Aorta (tissue), 5 donors: ENCODE measurements at regions not wholly inside any gene's neighbourhood (a gene's known extent, or its start where the extent isn't known, plus 50 kb on each side); places are given as distances from the start of the nearest gene placed in this dataset.
A peak's percentile ranks its signal among the peaks of the same experiment; 100 is the strongest.
"Not testable (repeated sequence)": the region's sequence is repeated elsewhere in the genome, so short reads cannot be mapped to it uniquely, and the experiment has no call there.

Experiments
- ATAC-seq: fragments of 200-7000 bp; cut with Tn5 transposase; one replicate; pipeline ENCODE4 v1.9.1; 2022; ENCODE audit warnings: moderate library complexity; ENCODE audit not compliant: low FRiP score
- DNase-seq, 2 donors: peaks; one replicate each; pipeline ENCODE4 v3.0.0-alpha.2; 2020
- H3K27ac ChIP-seq, 2 donors: one replicate each; pipeline ENCODE4 v1.5.1; 2013; ENCODE audit warnings: low read length in 2 of 2, mild to moderate bottlenecking in 2 of 2, moderate library complexity in 2 of 2, control low read depth in 1 of 2, inconsistent platforms in 1 of 2, low read depth in 1 of 2
- H3K27me3 ChIP-seq, 2 donors: one replicate each; pipeline ENCODE4 v1.6.1; 2013; ENCODE audit warnings: control low read depth in 1 of 2, low read length in 1 of 2, mild to moderate bottlenecking in 1 of 2, moderate library complexity in 1 of 2; ENCODE audit not compliant: insufficient read depth in 2 of 2, control insufficient read depth in 1 of 2
- H3K36me3 ChIP-seq, 2 donors: one replicate each; pipeline ENCODE4 v1.6.1; 2013; ENCODE audit warnings: control low read depth in 1 of 2, low read length in 1 of 2, mild to moderate bottlenecking in 1 of 2; ENCODE audit not compliant: insufficient read depth in 2 of 2, control insufficient read depth in 1 of 2
- H3K4me1 ChIP-seq, 2 donors: one replicate each; pipeline ENCODE4 v1.6.1; 2013; ENCODE audit warnings: low read length in 2 of 2, control low read depth in 1 of 2, mild to moderate bottlenecking in 1 of 2, moderate library complexity in 1 of 2; ENCODE audit not compliant: insufficient read depth in 2 of 2, control insufficient read depth in 1 of 2
- H3K4me3 ChIP-seq, 2 donors: one replicate each; pipeline ENCODE4 v1.5.1; 2013; ENCODE audit warnings: low read length in 2 of 2, control low read depth in 1 of 2, mild to moderate bottlenecking in 1 of 2
- H3K9me3 ChIP-seq: one replicate; pipeline ENCODE4 v1.6.1; 2013; ENCODE audit warnings: mild to moderate bottlenecking, low read length; ENCODE audit not compliant: control insufficient read depth
- WGBS, 2 donors: extraction: QIAGEN DNeasy Blood & Tissue Kit; methylation state at CpG; one replicate each; pipeline ENCODE4 v1.1.7; 2013; 5-methylcytosine and 5-hydroxymethylcytosine counted together
- intact Hi-C, 2 donors: fragments of 100-400 bp; cut with DNase I; formaldehyde crosslinking; loops; one replicate each; pipeline versions ENCODE4 v1.14.2 to v1.15.0; 2022
- donor health status: healthy with polysubstance abuse.
- donor health status: Bipolar disorder and iron deficiency.
- donor health status: DM: no; HTN: no; CAD: no.
- donor health status: DM: no; HTN: no; CAD: no.
- donor health status: DM: yes; HTN: yes; CAD: no.

- intact Hi-C loops, result no loop called here
- no peak overlapping the region for H3K27ac ChIP-seq
- DNase-seq, result peak in 1 of 2 donors; percentile 56
- 83 to 86% methylated on average over 4 of the region's 4 CpGs for WGBS, 2 donors
- no peak overlapping the region for H3K4me3 ChIP-seq
- H3K9me3 ChIP-seq, result no peaks in the 10 kb centered on the region
- no peaks in the 10 kb centered on the region for H3K4me1 ChIP-seq
- ATAC-seq, result no peak
- H3K27me3 ChIP-seq, result no peaks in the 10 kb centered on the region
- no peaks in the 10 kb centered on the region for H3K36me3 ChIP-seq
Observed at GRCh38 chr2:48189552-48190228, 124.8 kb upstream of the FOXN2 start.

- H3K4me1 ChIP-seq, result no peaks in the 10 kb centered on the region
- H3K27ac ChIP-seq, result no peak overlapping the region
- H3K27me3 ChIP-seq, result no peaks in the 10 kb centered on the region
- H3K9me3 ChIP-seq, result peaks cover under 1% of the 10 kb centered on the region
- no peaks in the 10 kb centered on the region for H3K36me3 ChIP-seq
- ATAC-seq (no peak), DNase-seq (no peak)
- WGBS, 2 donors, result 98 to 99% methylated on average over 2 of the region's 2 CpGs
- intact Hi-C loops, result no loop called here
- H3K4me3 ChIP-seq, result no peak overlapping the region
Observed at GRCh38 chr2:48190230-48190629, 124.3 kb upstream of the FOXN2 start.

GRCh38 chr2:48194641-48195040, 119.8 kb upstream of the FOXN2 start:
- WGBS, 2 donors, result 52 to 53% methylated on average over 1 of the region's 1 CpG
- no peak overlapping the region for H3K27ac ChIP-seq
- intact Hi-C loops, result no loop called here
- no peaks in the 10 kb centered on the region for H3K36me3 ChIP-seq
- no peaks in the 10 kb centered on the region for H3K27me3 ChIP-seq
- DNase-seq (no peak), ATAC-seq (no peak)
- H3K9me3 ChIP-seq, result peaks cover 1% of the 10 kb centered on the region
- H3K4me1 ChIP-seq, result no peaks in the 10 kb centered on the region
- no peak overlapping the region for H3K4me3 ChIP-seq

- Histone ChIP-seq H3K4me3 (no peak overlapping the region), H3K36me3 (no peaks in the 10 kb centered on the region), H3K27ac (no peak overlapping the region), H3K4me1 (no peaks in the 10 kb centered on the region), H3K9me3 (peaks cover 1% of the 10 kb centered on the region), H3K27me3 (no peaks in the 10 kb centered on the region)
- intact Hi-C loops, result no loop called here
- ATAC-seq (no peak), DNase-seq (no peak)
- WGBS, 2 donors, result 94 to 96% methylated on average over 3 of the region's 3 CpGs
Observed at GRCh38 chr2:48195169-48195568, 119.3 kb upstream of the FOXN2 start.

- Histone ChIP-seq H3K36me3 (no peaks in the 10 kb centered on the region), H3K27me3 (no peaks in the 10 kb centered on the region), H3K4me3 (no peak overlapping the region), H3K4me1 (no peaks in the 10 kb centered on the region), H3K27ac (no peak overlapping the region), H3K9me3 (peaks cover 1% of the 10 kb centered on the region)
- no peak for DNase-seq
- 27 to 40% methylated on average over 1 of the region's 1 CpG for WGBS, 2 donors
- intact Hi-C loops, result no loop called here
- ATAC-seq, result peak; percentile 56
Observed at GRCh38 chr2:48197618-48198017, 116.9 kb upstream of the FOXN2 start.

GRCh38 chr2:48198371-48198770, 116.1 kb upstream of the FOXN2 start:
- Histone ChIP-seq H3K27me3 (no peaks in the 10 kb centered on the region), H3K9me3 (peaks cover 1% of the 10 kb centered on the region), H3K36me3 (no peaks in the 10 kb centered on the region), H3K4me1 (no peaks in the 10 kb centered on the region), H3K4me3 (no peak overlapping the region), H3K27ac (no peak overlapping the region)
- intact Hi-C loops, result no loop called here
- WGBS, 2 donors, result 96 to 100% methylated on average over 1 of the region's 1 CpG
- DNase-seq, result no peak
- ATAC-seq, result no peak

GRCh38 chr2:48199070-48199469, 115.4 kb upstream of the FOXN2 start:
- Histone ChIP-seq H3K36me3 (no peaks in the 10 kb centered on the region), H3K27ac (no peak overlapping the region), H3K27me3 (no peaks in the 10 kb centered on the region), H3K4me3 (no peak overlapping the region), H3K4me1 (no peaks in the 10 kb centered on the region), H3K9me3 (peaks cover 1% of the 10 kb centered on the region)
- DNase-seq (no peak), ATAC-seq (no peak)
- 77 to 78% methylated on average over 7 of the region's 7 CpGs for WGBS, 2 donors
- intact Hi-C loops, result no loop called here

GRCh38 chr2:48200620-48201293, 113.7 kb upstream of the FOXN2 start:
- ATAC-seq, result no peak
- Histone ChIP-seq H3K4me3 (no peak overlapping the region), H3K27me3 (no peaks in the 10 kb centered on the region), H3K4me1 (no peaks in the 10 kb centered on the region), H3K27ac (no peak overlapping the region), H3K36me3 (no peaks in the 10 kb centered on the region), H3K9me3 (no peaks in the 10 kb centered on the region)
- intact Hi-C loops, result no loop called here
- no peak for DNase-seq
- WGBS, 2 donors, result 68 to 75% methylated on average over 4 of the region's 4 CpGs

- WGBS, 2 donors, result 97 to 100% methylated on average over 2 of the region's 2 CpGs
- H3K9me3 ChIP-seq, ATAC-seq, DNase-seq, H3K27ac ChIP-seq, H3K4me1 ChIP-seq, H3K36me3 ChIP-seq, H3K27me3 ChIP-seq, H3K4me3 ChIP-seq, intact Hi-C loops: not testable (repeated sequence)
Observed at GRCh38 chr2:48201435-48201834, 113.0 kb upstream of the FOXN2 start.
